ENCODE measurements at regions not wholly inside any gene's neighbourhood (a gene's known extent, or its start where the extent isn't known, plus 50 kb on each side); places are given as distances from the start of the nearest gene placed in this dataset.

DNA sequence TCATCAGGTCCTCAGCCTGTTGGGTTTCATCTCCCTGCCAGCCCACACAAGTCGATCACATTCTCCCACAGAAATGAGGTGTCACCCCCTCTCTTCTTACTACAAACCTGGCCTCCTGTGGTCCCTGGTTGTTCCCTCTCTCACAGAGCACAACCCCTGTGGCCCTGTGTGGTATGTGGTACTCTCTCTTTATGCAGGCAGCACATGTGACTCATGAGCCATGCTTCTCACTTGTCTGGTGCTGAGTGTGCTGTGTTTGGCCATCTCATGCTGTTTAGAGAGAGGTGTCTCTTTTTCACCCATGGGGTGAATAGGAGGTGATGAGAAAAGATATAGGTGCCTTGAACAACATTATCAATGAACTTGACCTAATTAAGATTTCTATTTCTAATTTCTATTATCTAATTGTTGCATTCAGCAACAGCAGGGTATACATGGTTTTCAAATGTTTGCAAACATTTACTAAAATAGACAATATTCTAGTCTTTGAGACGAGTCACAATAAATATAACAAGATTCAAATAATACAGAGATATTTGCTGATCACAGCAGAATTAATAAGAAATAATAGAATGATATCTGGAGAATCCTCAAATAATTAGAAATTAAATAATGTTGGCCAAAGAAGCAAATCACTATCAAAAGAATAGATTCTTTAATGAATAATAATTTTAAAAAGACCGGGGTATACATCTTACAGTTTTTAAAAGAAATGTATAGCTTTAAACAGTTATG, 633.8 kb upstream of the IGFBP3 start:
- Mint-ChIP-seq H3K4me3 (no peak overlapping the region), H3K4me1 (ENCODE audit: low read depth) (peaks cover 38% of the 10 kb centered on the region), H3K27me3 (ENCODE audit: insufficient read depth) (no peaks in the 10 kb centered on the region; the same call in 1 of the 2 replicates), H3K9me3 (no peaks in the 10 kb centered on the region), H3K36me3 (ENCODE audit: low read depth) (no peaks in the 10 kb centered on the region), H3K27ac (no peak overlapping the region)
- DNase-seq: peak; percentile 39
- no peak for TF ChIP-seq CTCF (IDR thresholded peaks at IDR 0.05)

DNA sequence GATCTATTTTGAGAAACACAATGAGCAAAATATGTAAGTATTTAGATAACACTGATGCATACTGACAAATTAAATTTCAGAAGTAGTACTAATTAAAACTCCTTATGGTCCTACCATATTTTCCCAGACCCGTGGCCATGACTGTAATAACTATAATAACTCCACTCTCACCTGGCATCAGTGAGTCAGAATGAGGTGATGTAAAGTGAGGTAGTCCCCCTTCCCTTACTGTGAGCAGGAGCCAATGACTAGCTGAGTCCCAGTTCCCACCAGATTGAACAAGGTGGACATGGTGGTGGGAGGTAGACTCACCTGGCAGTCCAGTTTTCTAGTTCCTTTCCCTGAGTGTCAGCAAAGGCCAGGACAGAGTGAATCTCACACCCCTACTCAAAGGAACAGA, 630.5 kb upstream of the IGFBP3 start:
- Mint-ChIP-seq H3K27ac (no peak overlapping the region), H3K36me3 (ENCODE audit: low read depth) (no peaks in the 10 kb centered on the region), H3K27me3 (ENCODE audit: insufficient read depth) (peaks cover 1% of the 10 kb centered on the region), H3K9me3 (no peaks in the 10 kb centered on the region), H3K4me3 (no peak overlapping the region), H3K4me1 (ENCODE audit: low read depth) (peaks cover 10% of the 10 kb centered on the region)
- no peak for DNase-seq
- no peak for TF ChIP-seq CTCF (IDR thresholded peaks at IDR 0.05)

DNA sequence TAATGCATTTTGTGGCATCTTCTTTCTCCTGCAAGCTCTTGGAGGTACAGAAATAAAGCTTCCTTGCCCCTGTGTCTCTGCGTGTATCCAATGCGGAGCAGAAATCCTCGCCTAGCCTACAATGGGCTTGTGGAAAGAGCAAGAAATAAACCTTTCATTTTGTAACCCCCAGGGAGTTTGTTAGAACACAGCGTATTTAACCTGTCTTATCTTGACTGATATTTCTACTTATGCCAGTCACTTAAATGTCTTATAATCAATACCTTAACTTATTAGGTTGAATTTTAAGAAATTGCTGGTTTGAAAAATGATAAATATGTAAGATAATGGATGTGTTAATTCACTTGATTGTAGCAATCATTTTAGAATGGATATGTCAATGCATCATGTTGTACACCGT, 629.8 kb upstream of the IGFBP3 start:
- H3K9me3 Mint-ChIP-seq: no peaks in the 10 kb centered on the region
- DNase-seq: no peak
- peaks cover 18% of the 10 kb centered on the region for H3K4me1 Mint-ChIP-seq (ENCODE audit: low read depth)
- H3K4me3 Mint-ChIP-seq: no peak overlapping the region
- no peak overlapping the region for H3K27ac Mint-ChIP-seq
- no peaks in the 10 kb centered on the region for H3K36me3 Mint-ChIP-seq (ENCODE audit: low read depth)
- no peak for TF ChIP-seq CTCF (IDR thresholded peaks at IDR 0.05)
- H3K27me3 Mint-ChIP-seq (ENCODE audit: insufficient read depth): peaks cover 1% of the 10 kb centered on the region

DNA sequence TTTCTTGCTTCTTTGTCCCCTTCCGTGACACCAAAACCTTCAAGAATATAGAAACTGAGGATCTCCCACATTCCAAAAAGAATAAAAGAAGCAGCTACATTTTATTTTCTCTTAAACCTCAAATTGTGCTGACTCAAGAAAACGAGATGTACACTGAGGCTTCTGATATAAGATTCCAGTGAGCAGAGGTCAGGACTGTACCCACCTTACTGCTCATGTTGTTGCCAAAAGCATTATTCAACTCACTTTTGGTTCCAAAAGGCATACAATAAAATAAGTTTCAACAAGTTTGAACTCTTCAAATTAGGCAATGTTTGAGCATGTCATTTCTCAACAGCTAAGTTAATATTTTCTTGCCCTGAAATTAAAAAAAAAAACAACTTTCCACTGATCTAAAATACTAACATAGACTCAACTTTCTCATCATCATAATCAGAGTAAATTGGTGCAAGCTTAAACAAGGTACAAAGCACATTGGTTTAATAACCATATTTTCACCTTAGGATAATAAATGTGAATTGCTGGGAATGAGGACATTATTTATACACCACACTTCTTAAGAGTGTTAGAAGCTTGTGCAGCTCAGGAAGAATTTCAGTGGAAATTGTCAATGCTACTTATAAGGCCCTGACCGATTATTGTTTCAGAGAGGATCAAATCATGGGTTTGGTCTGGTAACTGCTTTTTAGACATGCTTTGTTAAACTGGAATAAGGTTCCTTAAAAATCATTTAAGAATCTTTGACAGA, 629.0 kb upstream of the IGFBP3 start:
- no peak for DNase-seq
- H3K36me3 Mint-ChIP-seq (ENCODE audit: low read depth): no peaks in the 10 kb centered on the region
- H3K27ac Mint-ChIP-seq: no peak overlapping the region
- H3K9me3 Mint-ChIP-seq: no peaks in the 10 kb centered on the region
- no peak for TF ChIP-seq CTCF (IDR thresholded peaks at IDR 0.05)
- H3K4me1 Mint-ChIP-seq (ENCODE audit: low read depth): peaks cover 26% of the 10 kb centered on the region
- peaks cover 1% of the 10 kb centered on the region for H3K27me3 Mint-ChIP-seq (ENCODE audit: insufficient read depth)
- H3K4me3 Mint-ChIP-seq: no peak overlapping the region

GRCh38 chr7:46549347-46549746, 628.3 kb upstream of the IGFBP3 start:
- no peak overlapping the region for H3K27ac Mint-ChIP-seq
- no peaks in the 10 kb centered on the region for H3K36me3 Mint-ChIP-seq (ENCODE audit: low read depth)
- H3K27me3 Mint-ChIP-seq (ENCODE audit: insufficient read depth): peaks cover 1% of the 10 kb centered on the region
- TF ChIP-seq CTCF (IDR thresholded peaks at IDR 0.05): no peak
- no peaks in the 10 kb centered on the region for H3K9me3 Mint-ChIP-seq
- H3K4me3 Mint-ChIP-seq: no peak overlapping the region
- H3K4me1 Mint-ChIP-seq (ENCODE audit: low read depth): peaks cover 27% of the 10 kb centered on the region
- no peak for DNase-seq
